ENCODE measurements at regions not wholly inside any gene's neighbourhood (a gene's known extent, or its start where the extent isn't known, plus 50 kb on each side); places are given as distances from the start of the nearest gene placed in this dataset.
"Not testable (repeated sequence)": the region's sequence is repeated elsewhere in the genome, so short reads cannot be mapped to it uniquely, and the experiment has no call there.

GRCh38 chr2:142572346-142573132, 304.9 kb upstream of the KYNU start:
- no peak overlapping the region for H3K4me3 ChIP-seq (ENCODE audit: low read depth, low read length)
- in situ Hi-C loops (cut with HindIII; ENCODE audit: low sequenced_read_pairs), result no loop called here
- DNase-seq (ENCODE audit: low read depth), result no peak
- TF ChIP-seq, protein P1, sequence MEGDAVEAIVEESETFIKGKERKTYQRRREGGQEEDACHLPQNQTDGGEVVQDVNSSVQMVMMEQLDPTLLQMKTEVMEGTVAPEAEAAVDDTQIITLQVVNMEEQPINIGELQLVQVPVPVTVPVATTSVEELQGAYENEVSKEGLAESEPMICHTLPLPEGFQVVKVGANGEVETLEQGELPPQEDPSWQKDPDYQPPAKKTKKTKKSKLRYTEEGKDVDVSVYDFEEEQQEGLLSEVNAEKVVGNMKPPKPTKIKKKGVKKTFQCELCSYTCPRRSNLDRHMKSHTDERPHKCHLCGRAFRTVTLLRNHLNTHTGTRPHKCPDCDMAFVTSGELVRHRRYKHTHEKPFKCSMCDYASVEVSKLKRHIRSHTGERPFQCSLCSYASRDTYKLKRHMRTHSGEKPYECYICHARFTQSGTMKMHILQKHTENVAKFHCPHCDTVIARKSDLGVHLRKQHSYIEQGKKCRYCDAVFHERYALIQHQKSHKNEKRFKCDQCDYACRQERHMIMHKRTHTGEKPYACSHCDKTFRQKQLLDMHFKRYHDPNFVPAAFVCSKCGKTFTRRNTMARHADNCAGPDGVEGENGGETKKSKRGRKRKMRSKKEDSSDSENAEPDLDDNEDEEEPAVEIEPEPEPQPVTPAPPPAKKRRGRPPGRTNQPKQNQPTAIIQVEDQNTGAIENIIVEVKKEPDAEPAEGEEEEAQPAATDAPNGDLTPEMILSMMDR (IDR thresholded peaks at IDR 0.05; ENCODE audit: low read depth, low read length, missing control alignments), result no peak

- TF ChIP-seq, protein P1 (IDR thresholded peaks at IDR 0.05; ENCODE audit: low read depth, low read length, missing control alignments), result no peak
- H3K4me3 ChIP-seq (ENCODE audit: low read depth, low read length), result no peak overlapping the region
- DNase-seq (ENCODE audit: low read depth), result no peak
- in situ Hi-C loops (cut with HindIII; ENCODE audit: low sequenced_read_pairs), result no loop called here
These were observed 305.5 kb upstream of the KYNU start for GRCh38 chr2:142571934-142572333.

GRCh38 chr2:142562900-142563299, 314.6 kb upstream of the KYNU start:
- DNase-seq (ENCODE audit: low read depth), result no peak
- in situ Hi-C loops (cut with HindIII; ENCODE audit: low sequenced_read_pairs), result no loop called here
- TF ChIP-seq, protein P1 (IDR thresholded peaks at IDR 0.05; ENCODE audit: low read depth, low read length, missing control alignments), result no peak
- no peak overlapping the region for H3K4me3 ChIP-seq (ENCODE audit: low read depth, low read length)

- DNase-seq (ENCODE audit: low read depth), result no peak
- TF ChIP-seq, protein P1 (IDR thresholded peaks at IDR 0.05; ENCODE audit: low read depth, low read length, missing control alignments), result no peak
- in situ Hi-C loops (cut with HindIII; ENCODE audit: low sequenced_read_pairs), result no loop called here
- no peak overlapping the region for H3K4me3 ChIP-seq (ENCODE audit: low read depth, low read length)
These were observed 315.8 kb upstream of the KYNU start for GRCh38 chr2:142561656-142562055.

GRCh38 chr2:142557391-142557790, 320.1 kb upstream of the KYNU start:
- H3K4me3 ChIP-seq (ENCODE audit: low read depth, low read length), result no peak overlapping the region
- in situ Hi-C loops (cut with HindIII; ENCODE audit: low sequenced_read_pairs), result no loop called here
- TF ChIP-seq, protein P1 (IDR thresholded peaks at IDR 0.05; ENCODE audit: low read depth, low read length, missing control alignments), result no peak
- no peak for DNase-seq (ENCODE audit: low read depth)

- DNase-seq (ENCODE audit: low read depth); H3K4me3 ChIP-seq (ENCODE audit: low read depth, low read length): not testable (repeated sequence)
These were observed 331.5 kb upstream of the KYNU start for GRCh38 chr2:142545999-142546398.

GRCh38 chr2:142545036-142545435, 332.4 kb upstream of the KYNU start:
- in situ Hi-C loops (cut with HindIII; ENCODE audit: low sequenced_read_pairs), result no loop called here
- peak; percentile 52 for DNase-seq (ENCODE audit: low read depth)

More at GRCh38 chr2:142545999-142546398, 331.5 kb upstream of the KYNU start:
- in situ Hi-C loops (cut with HindIII; ENCODE audit: low sequenced_read_pairs), result not testable (repeated sequence)

More at GRCh38 chr2:142545036-142545435, 332.4 kb upstream of the KYNU start:
- H3K4me3 ChIP-seq (ENCODE audit: low read depth, low read length), result no peak overlapping the region
- TF ChIP-seq, protein P1 (IDR thresholded peaks at IDR 0.05; ENCODE audit: low read depth, low read length, missing control alignments), result no peak

Measured in astrocyte of the cerebellum (primary cell).